Spleen (tissue), 7 donors: ENCODE measurements at regions not wholly inside any gene's neighbourhood (a gene's known extent, or its start where the extent isn't known, plus 50 kb on each side); places are given as distances from the start of the nearest gene placed in this dataset.

Experiments
- POLR2A ChIP-seq, 3 donors: fragments of 450-650 bp; IDR thresholded peaks; one replicate each; pipeline ENCODE4 v1.5.1; 2017; ENCODE audit warnings: antibody characterized with exemption in 3 of 3, mild to moderate bottlenecking in 1 of 3
- POLR2AphosphoS5 ChIP-seq, 3 donors: sonication (generic); formaldehyde crosslinking; IDR thresholded peaks; one replicate each; pipeline ENCODE4 v1.5.1; 2017; ENCODE audit warnings: antibody characterized with exemption in 3 of 3
- TF ChIP-seq, protein P1 (sequence below), 11 experiments: fragments of 200-600 bp in 7 of 11; fragments of 450-650 bp in 4 of 11; sonication (generic) in 4 of 11; IDR thresholded peaks in 8 of 11; conservative IDR thresholded peaks in 3 of 11; 1 replicate in 7 of 11; 2 replicates in 4 of 11; pipeline versions ENCODE4 v1.4.0 to v1.8.0; 2016 to 2021; ENCODE audit warnings: antibody characterized with exemption in 11 of 11, inconsistent platforms in 4 of 11, mild to moderate bottlenecking in 1 of 11
- donor health status: DM: no; HTN: no; CAD: no; lungs with moderate emphysema.
- donor health status: DM: no; HTN: no; CAD: no.
- donor health status: DM: no; HTN: no; CAD: no.

DNA sequence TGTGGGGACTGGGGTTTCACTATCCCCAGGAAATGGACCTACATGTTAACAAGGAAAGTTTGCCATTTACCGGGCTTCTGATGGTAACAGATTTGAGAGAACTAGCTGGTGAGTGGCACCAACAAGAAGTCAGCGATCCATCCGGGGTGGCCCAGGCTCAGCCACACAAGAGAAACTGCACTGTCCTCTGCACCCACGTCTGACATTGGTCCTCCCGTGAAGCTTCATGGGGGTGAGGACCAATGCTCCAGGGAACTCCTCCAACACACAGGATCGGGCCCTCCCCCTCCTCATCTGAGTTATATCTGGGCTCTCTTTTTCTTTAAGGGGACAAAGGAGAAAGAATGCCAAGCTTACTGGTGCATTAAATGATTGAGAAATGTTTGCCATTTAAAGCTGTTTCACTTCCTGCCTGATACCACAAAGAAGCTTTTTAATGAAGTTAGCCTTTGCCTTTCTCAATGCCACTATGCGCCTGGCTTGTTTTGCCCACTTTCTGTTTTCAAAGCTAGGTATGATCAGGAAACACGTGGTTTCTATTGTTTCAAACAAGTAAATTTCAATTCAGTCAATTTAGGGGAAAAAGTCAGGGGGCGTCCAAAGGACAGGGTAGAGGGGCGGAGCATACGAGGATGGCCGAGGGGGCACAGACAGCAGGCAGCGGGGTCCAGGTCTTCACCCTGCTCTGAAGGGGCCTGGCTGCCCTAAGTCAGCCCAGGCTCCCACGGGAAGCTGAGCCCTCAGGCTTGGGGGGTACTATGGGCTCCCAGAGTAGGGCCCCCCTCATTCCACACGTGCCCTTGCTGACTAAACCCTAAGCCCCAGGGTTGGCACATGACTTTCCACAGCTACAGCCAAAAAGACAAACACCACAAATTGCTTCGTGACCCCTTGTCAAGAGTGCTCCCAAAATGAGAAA lies 204.0 kb upstream of the ID2 start:
- TF ChIP-seq, protein P1, sequence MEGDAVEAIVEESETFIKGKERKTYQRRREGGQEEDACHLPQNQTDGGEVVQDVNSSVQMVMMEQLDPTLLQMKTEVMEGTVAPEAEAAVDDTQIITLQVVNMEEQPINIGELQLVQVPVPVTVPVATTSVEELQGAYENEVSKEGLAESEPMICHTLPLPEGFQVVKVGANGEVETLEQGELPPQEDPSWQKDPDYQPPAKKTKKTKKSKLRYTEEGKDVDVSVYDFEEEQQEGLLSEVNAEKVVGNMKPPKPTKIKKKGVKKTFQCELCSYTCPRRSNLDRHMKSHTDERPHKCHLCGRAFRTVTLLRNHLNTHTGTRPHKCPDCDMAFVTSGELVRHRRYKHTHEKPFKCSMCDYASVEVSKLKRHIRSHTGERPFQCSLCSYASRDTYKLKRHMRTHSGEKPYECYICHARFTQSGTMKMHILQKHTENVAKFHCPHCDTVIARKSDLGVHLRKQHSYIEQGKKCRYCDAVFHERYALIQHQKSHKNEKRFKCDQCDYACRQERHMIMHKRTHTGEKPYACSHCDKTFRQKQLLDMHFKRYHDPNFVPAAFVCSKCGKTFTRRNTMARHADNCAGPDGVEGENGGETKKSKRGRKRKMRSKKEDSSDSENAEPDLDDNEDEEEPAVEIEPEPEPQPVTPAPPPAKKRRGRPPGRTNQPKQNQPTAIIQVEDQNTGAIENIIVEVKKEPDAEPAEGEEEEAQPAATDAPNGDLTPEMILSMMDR (IDR thresholded peaks at IDR 0.05 in 8 of 11, conservative IDR thresholded peaks at IDR 0.05 in 3 of 11), result no peak
- TF ChIP-seq POLR2A (IDR thresholded peaks at IDR 0.05) (no peak), POLR2AphosphoS5 (IDR thresholded peaks at IDR 0.05) (no peak)
